Tibial artery (tissue), 4 donors: ENCODE measurements at regions not wholly inside any gene's neighbourhood (a gene's known extent, or its start where the extent isn't known, plus 50 kb on each side); places are given as distances from the start of the nearest gene placed in this dataset.

Experiments
- DNase-seq, 2 donors: peaks; one replicate each; pipeline ENCODE4 v3.0.0-alpha.2; 2019
- H3K27ac ChIP-seq, 2 donors: fragments of 200-600 bp; sonication (generic) in 1 of 2; 1 replicate in 1 of 2; 2 replicates in 1 of 2; pipeline ENCODE4 v1.5.1; 2018 to 2019; ENCODE audit warnings: mild to moderate bottlenecking in 1 of 2
- H3K27me3 ChIP-seq, 2 donors: fragments of 200-600 bp; sonication (generic) in 1 of 2; one replicate each; pipeline versions ENCODE4 v1.5.1 to v1.6.0; 2016 to 2019
- H3K36me3 ChIP-seq, 3 donors: fragments of 200-600 bp; sonication (generic) in 2 of 3; one replicate each; pipeline ENCODE4 v1.5.1; 2016 to 2019; ENCODE audit warnings: mild to moderate bottlenecking in 2 of 3
- H3K4me1 ChIP-seq, 4 donors: fragments of 200-600 bp; sonication (generic) in 2 of 4; 1 replicate in 3 of 4; 2 replicates in 1 of 4; pipeline ENCODE4 v1.5.1; 2016 to 2019
- H3K4me3 ChIP-seq, 2 donors: fragments of 200-600 bp; sonication (generic) in 1 of 2; 1 replicate in 1 of 2; 2 replicates in 1 of 2; pipeline ENCODE4 v1.5.1; 2018 to 2019; ENCODE audit warnings: mild to moderate bottlenecking in 2 of 2
- H3K9me3 ChIP-seq, 3 donors: fragments of 200-600 bp; sonication (generic) in 1 of 3; one replicate each; pipeline ENCODE4 v1.5.1; 2016 to 2019
- CTCF ChIP-seq, 2 experiments: fragments of 200-600 bp in 1 of 2; fragments of 450-650 bp in 1 of 2; IDR thresholded peaks; one replicate each; pipeline ENCODE4 v1.5.1; 2017 to 2019; ENCODE audit warnings: antibody characterized with exemption in 2 of 2, mild to moderate bottlenecking in 1 of 2, moderate library complexity in 1 of 2
- intact Hi-C: fragments of 100-400 bp; cut with DNase I; formaldehyde crosslinking; loops from one replicate; pipeline ENCODE4 v1.15.0; 2023; ENCODE audit warnings: low total_unique reads

GRCh38 chr6:103687430-103687829, 1172.3 kb downstream of the HACE1 start:
- no peak for DNase-seq
- intact Hi-C loops = no loop called here
- Histone ChIP-seq H3K27me3 (no peaks in the 10 kb centered on the region), H3K4me3 (no peak overlapping the region), H3K9me3 (no peaks in the 10 kb centered on the region), H3K4me1 (no peaks in the 10 kb centered on the region), H3K36me3 (no peaks in the 10 kb centered on the region), H3K27ac (no peak overlapping the region)
- TF ChIP-seq CTCF (IDR thresholded peaks at IDR 0.05) = no peak

DNA sequence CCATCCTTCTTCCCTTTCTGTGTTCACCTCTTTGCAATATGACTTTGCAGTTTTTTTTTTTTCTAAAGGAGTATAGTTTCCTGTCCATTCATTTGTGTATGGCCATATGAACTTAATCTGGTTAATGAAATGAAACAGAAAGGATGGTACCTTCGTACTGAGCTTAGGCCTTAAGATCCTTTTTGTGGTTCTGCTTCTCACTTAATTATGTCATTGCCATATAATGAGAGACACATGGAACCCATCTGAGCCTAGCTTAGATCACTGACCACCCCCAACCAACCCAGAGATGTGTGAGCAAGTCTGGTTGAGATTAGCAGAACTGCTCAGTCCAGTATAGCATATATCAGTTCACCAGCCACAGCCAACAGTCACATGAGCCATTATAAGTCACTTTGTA, 1179.6 kb downstream of the HACE1 start:
- intact Hi-C loops = no loop called here
- H3K27ac ChIP-seq = no peak overlapping the region
- TF ChIP-seq CTCF (IDR thresholded peaks at IDR 0.05) = no peak
- DNase-seq = no peak
- H3K4me1 ChIP-seq = no peaks in the 10 kb centered on the region
- H3K4me3 ChIP-seq = no peak overlapping the region
- H3K27me3 ChIP-seq = no peaks in the 10 kb centered on the region
- no peaks in the 10 kb centered on the region for H3K36me3 ChIP-seq
- no peaks in the 10 kb centered on the region for H3K9me3 ChIP-seq

- Histone ChIP-seq H3K36me3 (no peaks in the 10 kb centered on the region), H3K9me3 (no peaks in the 10 kb centered on the region), H3K4me1 (no peaks in the 10 kb centered on the region), H3K4me3 (no peak overlapping the region), H3K27ac (no peak overlapping the region), H3K27me3 (no peaks in the 10 kb centered on the region)
- TF ChIP-seq CTCF (IDR thresholded peaks at IDR 0.05) = no peak
- intact Hi-C loops = no loop called here
- no peak for DNase-seq
Observed at GRCh38 chr6:103677290-103677689, 1182.4 kb downstream of the HACE1 start.

DNA sequence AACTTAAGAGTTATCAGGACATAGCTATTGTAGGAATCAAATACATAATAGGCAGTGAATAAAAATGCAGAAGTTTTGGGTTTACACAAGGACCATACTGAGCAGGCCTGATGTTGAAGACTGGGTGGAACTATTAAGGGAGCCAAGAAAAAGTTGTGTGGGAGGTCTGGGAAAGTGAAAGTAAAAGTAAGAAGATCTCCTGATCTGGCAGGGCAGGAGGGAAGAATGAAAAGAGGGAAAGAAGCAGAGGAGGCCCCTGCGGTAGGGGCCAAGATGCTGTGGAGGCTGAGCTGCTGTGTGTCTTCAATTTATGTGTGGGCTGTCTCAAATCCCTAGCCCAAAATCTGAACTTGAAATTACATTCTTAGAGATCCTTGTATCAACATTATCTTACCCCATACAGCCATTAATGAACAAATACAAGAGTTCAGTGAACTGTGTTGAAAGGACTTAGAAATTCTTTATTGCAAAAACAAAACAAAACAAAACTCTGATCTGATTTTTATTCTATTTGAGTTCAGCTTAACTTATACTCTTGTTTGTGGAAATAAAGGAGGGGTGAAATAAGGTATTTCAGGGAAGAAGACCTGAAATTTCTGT, 1183.8 kb downstream of the HACE1 start:
- Histone ChIP-seq H3K36me3 (no peaks in the 10 kb centered on the region), H3K4me3 (no peak overlapping the region), H3K27me3 (no peaks in the 10 kb centered on the region), H3K27ac (no peak overlapping the region), H3K4me1 (no peaks in the 10 kb centered on the region), H3K9me3 (no peaks in the 10 kb centered on the region)
- DNase-seq = no peak
- intact Hi-C loops = no loop called here
- no peak for TF ChIP-seq CTCF (IDR thresholded peaks at IDR 0.05)

DNA sequence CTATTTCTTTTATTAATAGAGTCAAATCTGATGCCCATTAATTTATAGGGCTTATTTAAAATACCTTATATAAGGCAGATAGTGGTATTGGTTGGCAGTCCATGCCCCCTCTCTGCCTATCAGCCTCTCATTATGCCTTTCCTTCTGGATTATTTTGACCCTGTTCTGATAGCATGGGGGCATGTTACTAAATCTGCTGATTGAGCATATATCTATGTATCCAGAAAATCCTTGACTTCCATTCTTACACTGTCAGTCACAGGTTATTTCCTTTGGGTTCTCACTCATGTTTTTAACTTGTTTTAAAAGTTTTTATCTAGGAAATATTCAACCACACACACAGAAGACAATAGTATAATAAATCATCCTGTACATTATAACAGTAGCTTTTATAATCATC, 1184.9 kb downstream of the HACE1 start:
- H3K4me1 ChIP-seq = no peaks in the 10 kb centered on the region
- intact Hi-C loops = no loop called here
- no peak overlapping the region for H3K4me3 ChIP-seq
- H3K27me3 ChIP-seq = no peaks in the 10 kb centered on the region
- no peak for TF ChIP-seq CTCF (IDR thresholded peaks at IDR 0.05)
- H3K27ac ChIP-seq = no peak overlapping the region
- no peaks in the 10 kb centered on the region for H3K9me3 ChIP-seq
- DNase-seq = no peak
- no peaks in the 10 kb centered on the region for H3K36me3 ChIP-seq

DNA sequence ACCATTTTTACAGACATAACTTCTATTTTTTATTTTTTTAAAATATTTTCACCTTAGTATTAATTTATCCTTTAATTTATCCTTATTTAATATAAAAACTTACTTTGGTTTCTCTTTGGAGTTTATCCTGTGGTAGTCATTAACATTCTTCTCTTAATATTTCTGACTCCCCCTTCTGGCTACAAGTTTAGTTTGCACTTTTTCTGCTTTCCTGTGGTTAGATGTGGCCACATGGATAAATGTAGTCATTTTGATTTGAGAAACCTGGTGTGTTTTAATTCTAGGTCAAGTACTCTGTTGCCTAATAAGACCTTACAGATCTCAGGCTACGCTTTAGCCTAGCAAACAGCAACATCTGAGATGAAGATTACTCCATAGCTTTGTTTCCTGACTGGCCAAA, 1187.5 kb downstream of the HACE1 start:
- Histone ChIP-seq H3K36me3 (no peaks in the 10 kb centered on the region), H3K4me1 (no peaks in the 10 kb centered on the region), H3K4me3 (no peak overlapping the region), H3K27me3 (no peaks in the 10 kb centered on the region), H3K9me3 (no peaks in the 10 kb centered on the region), H3K27ac (no peak overlapping the region)
- no peak for TF ChIP-seq CTCF (IDR thresholded peaks at IDR 0.05)
- intact Hi-C loops = no loop called here
- no peak for DNase-seq
